ENCODE measurements at regions not wholly inside any gene's neighbourhood (a gene's known extent, or its start where the extent isn't known, plus 50 kb on each side); places are given as distances from the start of the nearest gene placed in this dataset.
"Not testable (repeated sequence)": the region's sequence is repeated elsewhere in the genome, so short reads cannot be mapped to it uniquely, and the experiment has no call there.

DNA sequence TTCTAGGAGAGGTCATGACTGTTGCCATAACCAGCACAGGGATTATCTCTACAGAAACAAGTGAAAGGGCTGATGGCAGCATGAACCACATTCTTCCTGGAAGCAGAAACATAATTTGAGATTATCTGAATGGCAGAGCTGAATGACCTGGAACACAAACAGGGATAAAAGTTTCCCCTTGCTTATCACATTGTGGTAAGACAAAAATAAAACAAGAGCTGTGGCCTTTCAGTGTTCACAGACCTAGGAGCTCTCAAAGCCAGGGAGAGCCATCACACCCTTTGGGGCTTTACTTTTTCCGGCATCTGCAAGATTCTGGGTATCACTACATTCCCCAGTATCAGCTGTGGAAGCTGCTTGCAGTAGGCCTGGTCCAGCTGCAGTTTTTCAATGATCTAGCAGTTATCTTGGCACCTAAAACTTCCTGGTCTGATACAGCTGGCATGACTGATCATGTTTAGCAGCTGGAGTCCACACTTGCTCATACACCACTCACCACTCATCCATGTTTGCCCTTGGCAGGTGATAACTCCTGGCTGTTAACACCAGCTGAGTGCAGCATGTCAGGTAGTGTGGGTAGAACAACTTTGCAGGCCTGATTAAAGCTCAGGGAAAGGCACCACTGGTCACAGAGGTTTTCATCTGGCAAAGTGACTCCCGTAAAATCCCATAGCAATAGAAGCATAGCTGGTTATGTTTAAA lies 163.5 kb downstream of the CDY2A start:
- H3K4me1 Mint-ChIP-seq; H3K27ac Mint-ChIP-seq (ENCODE audit: low read depth); H3K36me3 Mint-ChIP-seq (ENCODE audit: insufficient read depth); ATAC-seq (replicated peaks; ENCODE audit: extremely low read depth, poor library complexity, severe bottlenecking); H3K9me3 Mint-ChIP-seq; H3K27me3 Mint-ChIP-seq; DNase-seq (ENCODE audit: low spot score in 2 of 2); H3K4me3 Mint-ChIP-seq: not testable (repeated sequence)

DNA sequence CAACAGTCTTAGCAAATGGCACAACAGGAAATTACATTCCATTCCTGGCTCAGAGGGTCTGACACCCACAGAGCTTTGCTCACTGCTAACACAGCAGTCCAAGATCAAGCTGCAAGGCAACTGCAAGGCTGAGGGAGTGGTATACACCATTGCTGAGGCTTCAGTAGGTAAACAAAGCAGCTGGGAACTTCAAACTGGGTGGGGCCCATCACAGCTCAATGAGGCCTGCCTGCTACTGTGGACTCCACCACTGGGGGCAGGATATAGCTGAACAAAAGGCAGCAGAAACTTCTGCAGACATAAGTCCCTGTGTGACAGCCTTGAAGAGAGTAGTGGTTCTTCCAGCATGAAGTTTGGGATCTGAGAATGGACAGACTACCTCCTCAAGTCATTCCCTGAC lies 212.0 kb downstream of the CDY2A start:
- not testable (repeated sequence) for H3K27me3 Mint-ChIP-seq; H3K27ac Mint-ChIP-seq (ENCODE audit: low read depth); H3K9me3 Mint-ChIP-seq; DNase-seq (ENCODE audit: low spot score in 2 of 2); H3K4me1 Mint-ChIP-seq; H3K4me3 Mint-ChIP-seq; H3K36me3 Mint-ChIP-seq (ENCODE audit: insufficient read depth); ATAC-seq (replicated peaks; ENCODE audit: extremely low read depth, poor library complexity, severe bottlenecking)

DNA sequence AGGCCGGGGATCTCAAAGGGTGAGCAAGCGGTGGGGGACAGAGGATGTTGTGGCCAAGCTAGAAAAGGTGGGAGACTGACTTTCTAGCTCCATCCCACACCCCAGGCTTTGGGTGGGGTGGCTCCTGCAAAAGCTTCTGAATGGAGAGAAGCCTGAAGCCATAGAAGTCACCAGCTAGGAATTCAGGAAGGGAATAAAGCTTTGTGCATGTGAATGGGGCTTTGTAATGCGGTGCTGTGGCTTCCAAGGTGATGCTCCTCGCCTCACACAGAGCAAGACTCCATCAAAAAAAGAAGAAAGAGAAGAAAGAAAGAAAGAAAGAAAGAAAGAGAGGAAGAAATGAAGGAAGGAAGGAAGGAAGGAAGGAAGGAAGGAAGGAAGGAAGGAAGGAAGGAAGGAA lies 237.0 kb downstream of the CDY2A start:
- H3K27ac Mint-ChIP-seq (ENCODE audit: low read depth); H3K27me3 Mint-ChIP-seq; DNase-seq (ENCODE audit: low spot score in 2 of 2); H3K9me3 Mint-ChIP-seq; H3K4me3 Mint-ChIP-seq; H3K36me3 Mint-ChIP-seq (ENCODE audit: insufficient read depth); H3K4me1 Mint-ChIP-seq; ATAC-seq (replicated peaks; ENCODE audit: extremely low read depth, poor library complexity, severe bottlenecking): not testable (repeated sequence)

DNA sequence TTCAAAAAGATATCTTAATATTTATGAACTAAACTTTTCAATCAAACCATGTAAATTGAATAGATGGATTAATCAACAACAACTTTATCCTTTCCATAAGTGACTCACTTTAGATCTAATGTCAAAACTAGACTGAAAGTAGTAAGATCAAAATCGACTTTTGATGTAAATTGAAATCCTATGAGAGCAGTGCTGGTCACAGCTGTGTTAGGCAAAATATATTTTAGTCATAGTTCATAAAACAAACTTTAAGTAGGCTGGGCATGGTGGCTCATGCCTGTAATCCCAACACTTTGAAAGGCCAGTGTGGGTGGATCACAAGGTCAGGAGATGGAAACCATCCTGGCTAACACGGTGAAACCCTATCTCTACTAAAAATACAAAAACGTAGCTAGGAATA lies 245.5 kb downstream of the CDY2A start:
- ATAC-seq (replicated peaks; ENCODE audit: extremely low read depth, poor library complexity, severe bottlenecking); H3K4me1 Mint-ChIP-seq; H3K27ac Mint-ChIP-seq (ENCODE audit: low read depth); H3K36me3 Mint-ChIP-seq (ENCODE audit: insufficient read depth); H3K9me3 Mint-ChIP-seq; H3K4me3 Mint-ChIP-seq; H3K27me3 Mint-ChIP-seq; DNase-seq (ENCODE audit: low spot score in 2 of 2): not testable (repeated sequence)

- not testable (repeated sequence) for H3K27me3 Mint-ChIP-seq; H3K9me3 Mint-ChIP-seq; H3K4me1 Mint-ChIP-seq; DNase-seq (ENCODE audit: low spot score in 2 of 2); ATAC-seq (replicated peaks; ENCODE audit: extremely low read depth, poor library complexity, severe bottlenecking); H3K4me3 Mint-ChIP-seq; H3K36me3 Mint-ChIP-seq (ENCODE audit: insufficient read depth); H3K27ac Mint-ChIP-seq (ENCODE audit: low read depth)
Measured at GRCh38 chrY:18294353-18294752, 252.2 kb upstream of the HSFY1 start.

DNA sequence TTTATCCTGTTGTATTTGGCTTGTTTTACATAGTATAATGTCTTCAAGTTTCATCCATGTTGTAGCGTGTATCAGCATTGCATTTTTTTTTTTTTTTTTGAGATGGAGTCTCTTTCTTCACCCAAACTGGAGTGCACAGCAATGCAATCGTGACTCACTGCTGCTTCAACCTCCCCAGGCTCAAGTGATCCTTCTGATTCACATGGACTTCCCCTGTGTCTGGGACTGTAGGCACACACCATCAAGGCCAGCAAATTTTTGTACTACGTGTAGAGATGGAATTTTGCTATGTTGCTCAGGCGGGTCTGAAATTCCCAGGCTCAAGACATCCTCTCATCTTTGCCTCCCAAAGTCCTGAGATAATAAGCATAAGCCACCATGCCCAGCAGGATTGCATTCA lies 248.1 kb upstream of the HSFY1 start:
- not testable (repeated sequence) for H3K4me3 Mint-ChIP-seq; H3K27me3 Mint-ChIP-seq; H3K9me3 Mint-ChIP-seq; H3K4me1 Mint-ChIP-seq; H3K36me3 Mint-ChIP-seq (ENCODE audit: insufficient read depth); ATAC-seq (replicated peaks; ENCODE audit: extremely low read depth, poor library complexity, severe bottlenecking); H3K27ac Mint-ChIP-seq (ENCODE audit: low read depth); DNase-seq (ENCODE audit: low spot score in 2 of 2)

DNA sequence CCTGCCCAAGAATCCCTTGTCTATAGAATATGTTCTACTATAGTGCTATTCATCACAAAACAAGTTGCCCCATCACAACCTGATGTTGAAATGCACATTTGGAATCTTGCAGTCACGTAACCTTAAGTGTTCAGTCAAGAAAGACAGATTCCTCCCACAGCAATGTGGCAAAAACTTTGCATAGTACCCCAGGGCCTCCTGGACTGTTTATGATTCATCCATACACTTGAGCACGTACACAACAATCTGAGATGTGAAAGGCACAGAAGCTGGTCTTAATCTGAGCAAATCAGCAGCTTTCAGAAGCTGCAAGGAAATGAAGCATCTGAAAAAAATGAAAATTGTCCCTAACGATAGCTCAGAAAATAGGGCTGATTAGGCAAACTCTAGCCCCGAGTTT lies 240.2 kb upstream of the HSFY1 start:
- DNase-seq (ENCODE audit: low spot score in 2 of 2); H3K36me3 Mint-ChIP-seq (ENCODE audit: insufficient read depth); H3K27ac Mint-ChIP-seq (ENCODE audit: low read depth); ATAC-seq (replicated peaks; ENCODE audit: extremely low read depth, poor library complexity, severe bottlenecking); H3K4me3 Mint-ChIP-seq; H3K9me3 Mint-ChIP-seq; H3K4me1 Mint-ChIP-seq; H3K27me3 Mint-ChIP-seq: not testable (repeated sequence)

- H3K36me3 Mint-ChIP-seq (ENCODE audit: insufficient read depth); DNase-seq (ENCODE audit: low spot score in 2 of 2); H3K4me3 Mint-ChIP-seq; H3K9me3 Mint-ChIP-seq; H3K27me3 Mint-ChIP-seq; H3K4me1 Mint-ChIP-seq; H3K27ac Mint-ChIP-seq (ENCODE audit: low read depth); ATAC-seq (replicated peaks; ENCODE audit: extremely low read depth, poor library complexity, severe bottlenecking): not testable (repeated sequence)
Measured at GRCh38 chrY:18311853-18312252, 234.7 kb upstream of the HSFY1 start.

GRCh38 chrY:18325499-18326279 lies 220.8 kb upstream of the HSFY1 start:
- H3K4me1 Mint-ChIP-seq; H3K4me3 Mint-ChIP-seq; H3K36me3 Mint-ChIP-seq (ENCODE audit: insufficient read depth); H3K9me3 Mint-ChIP-seq; H3K27ac Mint-ChIP-seq (ENCODE audit: low read depth); DNase-seq (ENCODE audit: low spot score in 2 of 2); H3K27me3 Mint-ChIP-seq: not testable (repeated sequence)
- ATAC-seq (replicated peaks; ENCODE audit: extremely low read depth, poor library complexity, severe bottlenecking): peak; percentile 72

GRCh38 chrY:18326280-18326875 lies 220.1 kb upstream of the HSFY1 start:
- peak; percentile 50 for ATAC-seq (replicated peaks; ENCODE audit: extremely low read depth, poor library complexity, severe bottlenecking)
- not testable (repeated sequence) for H3K4me1 Mint-ChIP-seq; H3K9me3 Mint-ChIP-seq; H3K27me3 Mint-ChIP-seq; H3K4me3 Mint-ChIP-seq; H3K36me3 Mint-ChIP-seq (ENCODE audit: insufficient read depth); H3K27ac Mint-ChIP-seq (ENCODE audit: low read depth); DNase-seq (ENCODE audit: low spot score in 2 of 2)

DNA sequence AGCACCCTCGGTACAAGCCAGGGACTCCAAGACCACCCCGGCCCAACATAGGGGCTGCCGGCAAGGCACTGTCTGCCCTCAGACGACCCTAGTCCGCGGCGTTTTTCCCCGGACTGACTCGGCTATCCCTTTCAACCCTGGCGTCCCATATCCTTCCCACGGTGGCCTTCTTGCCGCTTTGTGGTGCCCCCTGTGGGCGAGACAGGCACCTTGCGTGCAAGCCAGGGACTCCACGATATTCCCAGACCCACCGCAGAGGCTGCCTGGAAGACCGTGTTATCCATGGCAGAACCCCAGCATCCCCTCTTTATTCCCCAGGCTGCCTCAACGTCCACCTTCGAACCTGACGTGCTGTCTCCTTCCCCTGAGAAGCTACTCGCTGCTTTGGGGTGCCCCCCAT lies 204.0 kb upstream of the HSFY1 start:
- not testable (repeated sequence) for H3K4me3 Mint-ChIP-seq; H3K9me3 Mint-ChIP-seq; DNase-seq (ENCODE audit: low spot score in 2 of 2); H3K4me1 Mint-ChIP-seq; ATAC-seq (replicated peaks; ENCODE audit: extremely low read depth, poor library complexity, severe bottlenecking); H3K27me3 Mint-ChIP-seq; H3K27ac Mint-ChIP-seq (ENCODE audit: low read depth); H3K36me3 Mint-ChIP-seq (ENCODE audit: insufficient read depth)
